ENCODE measurements at regions not wholly inside any gene's neighbourhood (a gene's known extent, or its start where the extent isn't known, plus 50 kb on each side); places are given as distances from the start of the nearest gene placed in this dataset.

- TF ChIP-seq CTCF (IDR thresholded peaks at IDR 0.05 in 8 of 11, conservative IDR thresholded peaks at IDR 0.05 in 3 of 11) (no peak), POLR2A (IDR thresholded peaks at IDR 0.05) (no peak), POLR2AphosphoS5 (IDR thresholded peaks at IDR 0.05) (no peak)
Observed at GRCh38 chr1:242743983-242744780, 219.7 kb upstream of the PLD5 start.

All from spleen (tissue), 7 donors.